AG09309 (cell line): ENCODE measurements at regions not wholly inside any gene's neighbourhood (a gene's known extent, or its start where the extent isn't known, plus 50 kb on each side); places are given as distances from the start of the nearest gene placed in this dataset.

Experiments used
- DNase-seq: peaks from one replicate; pipeline ENCODE4 v3.0.0-alpha.2; 2010; ENCODE audit warnings: low read depth
- H3K4me3 ChIP-seq: 2 replicates; pipeline ENCODE4 v1.5.1; 2011; ENCODE audit warnings: mild to moderate bottlenecking, low read depth, low read length, moderate library complexity; ENCODE audit not compliant: control insufficient read depth
- TF ChIP-seq, protein P1 (sequence below): IDR thresholded peaks from 2 replicates; pipeline ENCODE4 v1.5.1; 2011; ENCODE audit warnings: mild to moderate bottlenecking, low read depth, low read length, inconsistent platforms; ENCODE audit not compliant: insufficient read depth, control insufficient read depth; ENCODE audit errors: missing control alignments

DNA sequence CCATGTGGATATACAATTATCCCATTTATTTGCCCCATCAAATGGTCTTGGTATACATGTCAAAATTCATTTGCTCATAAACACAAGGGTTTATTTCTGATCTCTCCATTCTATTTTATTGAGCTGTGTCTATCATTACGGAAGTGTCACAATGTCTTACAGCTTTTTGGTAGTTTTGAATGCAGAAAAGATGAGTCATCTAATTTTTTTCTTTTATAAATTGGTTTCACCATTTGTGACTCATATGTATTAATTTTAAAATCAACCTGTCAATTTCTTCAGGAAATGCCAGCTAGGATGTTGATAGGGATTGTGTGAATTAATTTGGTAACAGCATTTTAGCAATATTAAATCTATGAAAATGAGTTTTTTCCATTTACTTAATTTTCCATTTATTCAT is 2549.4 kb downstream of the PCDH9 start:
- no peak overlapping the region for H3K4me3 ChIP-seq
- TF ChIP-seq, protein P1, sequence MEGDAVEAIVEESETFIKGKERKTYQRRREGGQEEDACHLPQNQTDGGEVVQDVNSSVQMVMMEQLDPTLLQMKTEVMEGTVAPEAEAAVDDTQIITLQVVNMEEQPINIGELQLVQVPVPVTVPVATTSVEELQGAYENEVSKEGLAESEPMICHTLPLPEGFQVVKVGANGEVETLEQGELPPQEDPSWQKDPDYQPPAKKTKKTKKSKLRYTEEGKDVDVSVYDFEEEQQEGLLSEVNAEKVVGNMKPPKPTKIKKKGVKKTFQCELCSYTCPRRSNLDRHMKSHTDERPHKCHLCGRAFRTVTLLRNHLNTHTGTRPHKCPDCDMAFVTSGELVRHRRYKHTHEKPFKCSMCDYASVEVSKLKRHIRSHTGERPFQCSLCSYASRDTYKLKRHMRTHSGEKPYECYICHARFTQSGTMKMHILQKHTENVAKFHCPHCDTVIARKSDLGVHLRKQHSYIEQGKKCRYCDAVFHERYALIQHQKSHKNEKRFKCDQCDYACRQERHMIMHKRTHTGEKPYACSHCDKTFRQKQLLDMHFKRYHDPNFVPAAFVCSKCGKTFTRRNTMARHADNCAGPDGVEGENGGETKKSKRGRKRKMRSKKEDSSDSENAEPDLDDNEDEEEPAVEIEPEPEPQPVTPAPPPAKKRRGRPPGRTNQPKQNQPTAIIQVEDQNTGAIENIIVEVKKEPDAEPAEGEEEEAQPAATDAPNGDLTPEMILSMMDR = no peak
- no peak for DNase-seq

DNA sequence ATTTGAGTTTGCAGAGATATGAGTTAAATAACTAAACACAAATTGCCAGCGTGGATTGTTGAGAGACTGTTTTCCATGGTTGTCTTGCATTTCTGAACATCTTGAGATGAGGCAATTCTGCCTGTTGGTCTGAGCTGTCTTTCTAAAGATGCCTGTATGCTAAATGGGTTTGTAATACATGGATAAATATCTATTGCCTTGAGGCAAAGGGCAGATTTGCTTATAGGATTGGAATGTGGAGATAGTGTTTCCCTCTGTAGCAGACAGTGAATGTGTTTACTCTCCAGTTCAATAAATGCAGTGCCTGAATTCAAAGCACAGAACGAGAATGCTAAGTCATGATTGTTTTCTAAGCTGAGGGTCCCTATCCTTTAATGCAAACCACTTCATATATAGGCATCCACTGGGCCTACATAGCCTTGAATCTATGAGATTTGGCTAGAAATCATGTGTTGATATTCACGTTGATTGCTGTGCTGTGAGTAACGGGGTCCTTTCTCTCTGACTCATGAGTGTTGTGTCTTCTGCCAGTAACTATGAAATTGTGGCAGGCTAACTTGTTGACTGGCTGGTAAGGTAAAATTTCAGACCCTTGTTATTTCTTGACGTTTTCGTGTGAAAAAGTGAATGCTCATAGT is 2554.8 kb downstream of the PCDH9 start:
- H3K4me3 ChIP-seq = no peak overlapping the region
- no peak for DNase-seq

DNA sequence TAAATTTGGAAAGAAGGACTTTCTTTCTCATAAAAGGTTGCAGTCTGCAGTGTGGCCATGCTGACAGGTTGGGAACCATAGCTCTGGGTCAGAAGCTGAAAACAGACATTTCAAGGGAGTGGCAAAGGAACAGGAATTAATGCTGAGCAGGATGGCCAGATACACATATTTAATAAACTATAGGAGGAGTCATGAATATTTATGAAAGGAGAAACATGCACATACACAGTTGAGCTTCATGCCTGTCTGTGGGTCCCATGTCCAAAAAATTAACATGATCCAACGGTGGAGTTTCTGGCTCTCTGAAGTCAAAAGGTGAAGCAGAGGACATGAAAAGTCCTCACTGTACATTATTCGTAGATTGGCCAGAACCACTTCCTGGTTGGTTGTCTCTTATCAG is 2556.0 kb downstream of the PCDH9 start:
- H3K4me3 ChIP-seq = no peak overlapping the region
- DNase-seq = no peak
- TF ChIP-seq, protein P1 = no peak

More for the DNA sequence above, 2554.8 kb downstream of the PCDH9 start:
- TF ChIP-seq, protein P1 = no peak

DNA sequence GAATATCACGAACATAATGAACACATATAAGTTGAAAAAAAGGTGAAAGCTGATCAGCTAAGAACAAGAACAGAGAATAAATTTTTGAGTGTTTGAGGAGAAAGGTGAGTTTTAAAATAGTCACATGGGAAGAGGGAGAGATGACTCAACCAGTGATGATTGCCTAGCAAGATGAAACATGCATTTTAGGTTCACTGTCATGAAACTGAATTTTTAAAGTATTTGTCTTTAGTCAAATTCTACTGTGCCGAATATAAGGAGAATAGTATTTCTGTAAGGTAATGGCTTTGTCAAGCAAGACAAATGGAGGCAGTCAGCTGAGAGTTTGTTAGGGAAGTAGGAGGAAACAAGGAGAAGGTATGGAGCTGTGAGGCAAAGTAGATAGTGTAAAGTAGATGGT is 2557.4 kb downstream of the PCDH9 start:
- TF ChIP-seq, protein P1 = no peak
- no peak overlapping the region for H3K4me3 ChIP-seq
- no peak for DNase-seq

DNA sequence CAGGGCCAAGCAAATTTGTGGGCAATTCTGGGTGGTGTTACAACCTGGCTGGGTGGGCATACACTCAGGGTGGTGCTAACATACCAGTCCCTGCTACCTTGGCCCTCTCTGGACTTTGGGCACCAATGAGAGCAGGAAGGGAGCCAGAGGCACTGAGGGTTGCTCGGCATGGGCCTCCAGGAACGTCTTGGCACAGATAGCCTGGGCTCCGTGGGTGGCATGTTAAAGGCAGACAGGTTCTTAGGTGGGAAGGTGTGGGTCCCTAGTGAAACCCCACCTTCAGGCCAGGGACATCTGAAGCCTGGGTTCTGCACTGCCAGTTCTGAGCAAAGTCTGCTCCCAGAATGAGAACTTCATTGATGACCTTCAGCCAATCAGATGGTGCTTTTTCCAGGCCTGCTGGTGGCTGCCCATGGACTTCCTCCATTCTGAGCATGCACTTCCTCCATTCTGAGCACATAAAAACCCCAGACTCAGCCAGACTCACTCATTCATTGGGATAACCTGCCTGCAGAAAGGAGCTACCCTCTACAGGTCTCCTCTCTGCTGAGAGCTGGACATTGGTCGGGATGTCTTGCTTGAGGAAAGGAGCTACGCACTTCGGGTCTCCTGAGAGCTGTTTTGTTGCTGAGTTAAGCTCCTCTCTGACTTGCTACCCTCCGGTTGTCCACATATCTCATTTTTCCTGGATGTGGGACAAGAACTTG is 2567.1 kb downstream of the PCDH9 start:
- H3K4me3 ChIP-seq = no peak overlapping the region
- TF ChIP-seq, protein P1 = no peak
- DNase-seq = no peak

DNA sequence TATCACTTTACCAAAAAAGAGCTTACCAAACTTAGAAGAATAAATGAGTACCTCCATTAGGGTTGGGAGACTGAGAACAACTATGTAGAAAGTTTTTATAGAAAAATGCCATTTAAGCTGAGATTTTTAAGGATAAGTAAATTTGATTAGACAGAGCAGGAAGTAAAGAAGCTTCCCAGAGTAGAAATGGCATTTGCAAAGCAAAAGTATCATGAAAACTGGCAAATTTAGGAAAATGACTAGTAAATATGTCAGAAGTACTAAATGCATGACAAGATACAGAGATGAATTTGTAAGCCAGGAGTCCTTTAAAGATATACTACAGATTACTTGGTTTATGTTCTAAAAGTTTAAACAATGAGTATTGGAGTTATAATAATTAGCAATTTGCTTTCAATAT is 2581.8 kb downstream of the PCDH9 start:
- H3K4me3 ChIP-seq = no peak overlapping the region
- DNase-seq = no peak
- TF ChIP-seq, protein P1 = no peak
